OCI-LY3 (cell line): ENCODE measurements at regions not wholly inside any gene's neighbourhood (a gene's known extent, or its start where the extent isn't known, plus 50 kb on each side); places are given as distances from the start of the nearest gene placed in this dataset.

Source experiments
- EZH2phosphoT487 ChIP-seq: fragments of 200-600 bp; shearing (Covaris generic); IDR thresholded peaks from 2 replicates; pipeline ENCODE4 v1.6.1; 2018; ENCODE audit warnings: antibody characterized with exemption, mixed run types, low read depth
- TF ChIP-seq, protein P1 (sequence below): fragments of 200-600, 300-600 bp; sonication (generic); IDR thresholded peaks from 2 replicates; pipeline ENCODE4 v1.5.1; 2014; ENCODE audit warnings: antibody characterized with exemption, low read length, low read depth

DNA sequence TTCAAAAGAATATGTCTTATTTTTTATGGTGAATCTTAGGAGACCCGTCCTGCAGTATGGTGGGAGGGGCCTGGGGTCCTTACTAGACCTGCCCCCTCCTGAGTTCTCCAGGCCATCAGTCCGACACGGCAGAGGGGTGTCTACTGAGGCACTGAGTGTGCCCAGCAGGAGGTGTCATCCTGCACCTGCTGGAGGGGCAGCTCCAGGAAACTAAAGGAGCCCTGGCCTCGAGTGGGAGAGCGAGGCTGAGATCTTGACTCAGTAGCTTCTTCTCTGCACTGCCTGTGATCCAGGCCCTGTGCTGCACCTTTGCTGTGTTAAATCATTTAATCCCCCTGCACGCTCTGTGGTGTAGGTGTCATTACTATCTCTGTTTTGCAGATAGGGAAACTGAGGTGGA, 587.7 kb downstream of the PTPRU start:
- TF ChIP-seq, protein P1, sequence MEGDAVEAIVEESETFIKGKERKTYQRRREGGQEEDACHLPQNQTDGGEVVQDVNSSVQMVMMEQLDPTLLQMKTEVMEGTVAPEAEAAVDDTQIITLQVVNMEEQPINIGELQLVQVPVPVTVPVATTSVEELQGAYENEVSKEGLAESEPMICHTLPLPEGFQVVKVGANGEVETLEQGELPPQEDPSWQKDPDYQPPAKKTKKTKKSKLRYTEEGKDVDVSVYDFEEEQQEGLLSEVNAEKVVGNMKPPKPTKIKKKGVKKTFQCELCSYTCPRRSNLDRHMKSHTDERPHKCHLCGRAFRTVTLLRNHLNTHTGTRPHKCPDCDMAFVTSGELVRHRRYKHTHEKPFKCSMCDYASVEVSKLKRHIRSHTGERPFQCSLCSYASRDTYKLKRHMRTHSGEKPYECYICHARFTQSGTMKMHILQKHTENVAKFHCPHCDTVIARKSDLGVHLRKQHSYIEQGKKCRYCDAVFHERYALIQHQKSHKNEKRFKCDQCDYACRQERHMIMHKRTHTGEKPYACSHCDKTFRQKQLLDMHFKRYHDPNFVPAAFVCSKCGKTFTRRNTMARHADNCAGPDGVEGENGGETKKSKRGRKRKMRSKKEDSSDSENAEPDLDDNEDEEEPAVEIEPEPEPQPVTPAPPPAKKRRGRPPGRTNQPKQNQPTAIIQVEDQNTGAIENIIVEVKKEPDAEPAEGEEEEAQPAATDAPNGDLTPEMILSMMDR: no peak
- no peak for TF ChIP-seq EZH2phosphoT487
